C4-2B (cell line): ENCODE measurements at regions not wholly inside any gene's neighbourhood (a gene's known extent, or its start where the extent isn't known, plus 50 kb on each side); places are given as distances from the start of the nearest gene placed in this dataset.
"Not testable (repeated sequence)": the region's sequence is repeated elsewhere in the genome, so short reads cannot be mapped to it uniquely, and the experiment has no call there.

Experiments used
- ZFX ChIP-seq: fragments of 450-650 bp; IDR thresholded peaks from 2 replicates; pipeline ENCODE4 v1.6.1; 2017
- TF ChIP-seq, protein P1 (sequence below): fragments of 450-650 bp; conservative IDR thresholded peaks from 2 replicates; pipeline ENCODE4 v1.5.1; 2017; ENCODE audit warnings: mild to moderate bottlenecking

DNA sequence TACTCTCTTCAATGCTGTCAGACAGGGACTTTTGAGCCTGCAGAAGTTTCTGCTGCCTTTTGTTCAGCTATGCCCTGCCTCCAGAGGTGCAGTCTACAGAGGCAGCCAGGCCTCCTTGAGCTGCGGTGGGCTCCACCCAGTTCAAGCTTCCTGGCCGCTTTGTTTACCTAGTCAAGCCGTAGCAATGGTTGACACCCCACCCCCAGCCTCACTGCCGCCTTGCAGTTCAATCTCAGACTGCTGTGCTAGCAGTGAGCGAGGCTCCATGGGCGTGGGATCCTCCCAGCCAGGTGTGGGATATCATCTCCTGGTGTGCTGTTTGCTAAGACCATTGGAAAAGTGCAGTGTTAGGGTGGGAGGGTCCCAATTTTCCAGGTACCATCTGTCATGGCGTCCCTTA lies 506.1 kb upstream of the FLRT2 start:
- TF ChIP-seq, protein P1, sequence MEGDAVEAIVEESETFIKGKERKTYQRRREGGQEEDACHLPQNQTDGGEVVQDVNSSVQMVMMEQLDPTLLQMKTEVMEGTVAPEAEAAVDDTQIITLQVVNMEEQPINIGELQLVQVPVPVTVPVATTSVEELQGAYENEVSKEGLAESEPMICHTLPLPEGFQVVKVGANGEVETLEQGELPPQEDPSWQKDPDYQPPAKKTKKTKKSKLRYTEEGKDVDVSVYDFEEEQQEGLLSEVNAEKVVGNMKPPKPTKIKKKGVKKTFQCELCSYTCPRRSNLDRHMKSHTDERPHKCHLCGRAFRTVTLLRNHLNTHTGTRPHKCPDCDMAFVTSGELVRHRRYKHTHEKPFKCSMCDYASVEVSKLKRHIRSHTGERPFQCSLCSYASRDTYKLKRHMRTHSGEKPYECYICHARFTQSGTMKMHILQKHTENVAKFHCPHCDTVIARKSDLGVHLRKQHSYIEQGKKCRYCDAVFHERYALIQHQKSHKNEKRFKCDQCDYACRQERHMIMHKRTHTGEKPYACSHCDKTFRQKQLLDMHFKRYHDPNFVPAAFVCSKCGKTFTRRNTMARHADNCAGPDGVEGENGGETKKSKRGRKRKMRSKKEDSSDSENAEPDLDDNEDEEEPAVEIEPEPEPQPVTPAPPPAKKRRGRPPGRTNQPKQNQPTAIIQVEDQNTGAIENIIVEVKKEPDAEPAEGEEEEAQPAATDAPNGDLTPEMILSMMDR, result not testable (repeated sequence)
- TF ChIP-seq ZFX, result not testable (repeated sequence)
